ENCODE measurements at regions not wholly inside any gene's neighbourhood (a gene's known extent, or its start where the extent isn't known, plus 50 kb on each side); places are given as distances from the start of the nearest gene placed in this dataset.

- no peak for DNase-seq
- intact Hi-C loops (cut with DNase I) = no loop called here
Measured at GRCh38 chr10:10804061-10804460, 213.6 kb upstream of the CELF2 start.

GRCh38 chr10:10804998-10805740 is 212.5 kb upstream of the CELF2 start:
- no peak for DNase-seq
- FAIRE-seq = no peak
- no peak for TF ChIP-seq CTCF (IDR thresholded peaks at IDR 0.05; ENCODE audit: borderline replicate concordance, extremely low read depth, insufficient read depth)
- Histone ChIP-seq H3K36me3 (ENCODE audit: control insufficient read depth in 2 of 3, insufficient read depth in 3 of 3, low read length in 3 of 3) (no peaks in the 10 kb centered on the region), H3K9ac (ENCODE audit: low read length in 3 of 3) (no peak overlapping the region), H3K27me3 (ENCODE audit: control insufficient read depth, insufficient read depth, low read length) (no peaks in the 10 kb centered on the region), H3K4me3 (ENCODE audit: low read length in 3 of 3) (no peak overlapping the region), H3K9me3 (ENCODE audit: control insufficient read depth in 2 of 3, insufficient read depth in 1 of 3, low read length in 3 of 3) (no peaks in the 10 kb centered on the region), H3K4me1 (ENCODE audit: control insufficient read depth in 2 of 3, insufficient read depth in 2 of 3, low read depth in 1 of 3, low read length in 3 of 3) (no peaks in the 10 kb centered on the region), H3K27ac (ENCODE audit: low read depth in 2 of 2, low read length in 2 of 2) (no peak overlapping the region)
- intact Hi-C loops (cut with DNase I) = no loop called here

More at GRCh38 chr10:10804061-10804460, 213.6 kb upstream of the CELF2 start:
- Histone ChIP-seq H3K9ac (ENCODE audit: low read length in 3 of 3) (no peak overlapping the region), H3K27ac (ENCODE audit: low read depth in 2 of 2, low read length in 2 of 2) (no peak overlapping the region), H3K27me3 (ENCODE audit: control insufficient read depth, insufficient read depth, low read length) (no peaks in the 10 kb centered on the region), H3K4me3 (ENCODE audit: low read length in 3 of 3) (no peak overlapping the region), H3K4me1 (ENCODE audit: control insufficient read depth in 2 of 3, insufficient read depth in 2 of 3, low read depth in 1 of 3, low read length in 3 of 3) (no peaks in the 10 kb centered on the region), H3K36me3 (ENCODE audit: control insufficient read depth in 2 of 3, insufficient read depth in 3 of 3, low read length in 3 of 3) (no peaks in the 10 kb centered on the region), H3K9me3 (ENCODE audit: control insufficient read depth in 2 of 3, insufficient read depth in 1 of 3, low read length in 3 of 3) (no peaks in the 10 kb centered on the region)
- no peak for FAIRE-seq
- no peak for TF ChIP-seq CTCF (IDR thresholded peaks at IDR 0.05; ENCODE audit: borderline replicate concordance, extremely low read depth, insufficient read depth)

- Histone ChIP-seq H3K9me3 (ENCODE audit: control insufficient read depth in 2 of 3, insufficient read depth in 1 of 3, low read length in 3 of 3) (no peaks in the 10 kb centered on the region), H3K9ac (ENCODE audit: low read length in 3 of 3) (no peak overlapping the region), H3K36me3 (ENCODE audit: control insufficient read depth in 2 of 3, insufficient read depth in 3 of 3, low read length in 3 of 3) (no peaks in the 10 kb centered on the region), H3K4me1 (ENCODE audit: control insufficient read depth in 2 of 3, insufficient read depth in 2 of 3, low read depth in 1 of 3, low read length in 3 of 3) (no peaks in the 10 kb centered on the region), H3K4me3 (ENCODE audit: low read length in 3 of 3) (no peak overlapping the region), H3K27ac (ENCODE audit: low read depth in 2 of 2, low read length in 2 of 2) (no peak overlapping the region), H3K27me3 (ENCODE audit: control insufficient read depth, insufficient read depth, low read length) (no peaks in the 10 kb centered on the region)
- DNase-seq = no peak
- FAIRE-seq = no peak
- TF ChIP-seq CTCF (IDR thresholded peaks at IDR 0.05; ENCODE audit: borderline replicate concordance, extremely low read depth, insufficient read depth) = no peak
- intact Hi-C loops (cut with DNase I) = no loop called here
Measured at GRCh38 chr10:10807106-10807505, 210.6 kb upstream of the CELF2 start.

GRCh38 chr10:10811562-10811961 is 206.1 kb upstream of the CELF2 start:
- DNase-seq (no peak), FAIRE-seq (no peak)
- Histone ChIP-seq H3K9ac (ENCODE audit: low read length in 3 of 3) (no peak overlapping the region), H3K4me3 (ENCODE audit: low read length in 3 of 3) (no peak overlapping the region), H3K4me1 (ENCODE audit: control insufficient read depth in 2 of 3, insufficient read depth in 2 of 3, low read depth in 1 of 3, low read length in 3 of 3) (no peaks in the 10 kb centered on the region), H3K27me3 (ENCODE audit: control insufficient read depth, insufficient read depth, low read length) (no peaks in the 10 kb centered on the region), H3K9me3 (ENCODE audit: control insufficient read depth in 2 of 3, insufficient read depth in 1 of 3, low read length in 3 of 3) (no peaks in the 10 kb centered on the region), H3K36me3 (ENCODE audit: control insufficient read depth in 2 of 3, insufficient read depth in 3 of 3, low read length in 3 of 3) (no peaks in the 10 kb centered on the region), H3K27ac (ENCODE audit: low read depth in 2 of 2, low read length in 2 of 2) (no peak overlapping the region)
- intact Hi-C loops (cut with DNase I) = no loop called here
- TF ChIP-seq CTCF (IDR thresholded peaks at IDR 0.05; ENCODE audit: borderline replicate concordance, extremely low read depth, insufficient read depth) = no peak

All from kidney (tissue), 13 donors.